HG02588 (cell line): ENCODE measurements at regions not wholly inside any gene's neighbourhood (a gene's known extent, or its start where the extent isn't known, plus 50 kb on each side); places are given as distances from the start of the nearest gene placed in this dataset.

Source experiments
- ATAC-seq: cut with Tn5 transposase; IDR thresholded peaks from one replicate; pipeline ENCODE4 v1.9.1; 2021; ENCODE audit warnings: mild to moderate bottlenecking, moderate library complexity; ENCODE audit not compliant: unreplicated experiment

DNA sequence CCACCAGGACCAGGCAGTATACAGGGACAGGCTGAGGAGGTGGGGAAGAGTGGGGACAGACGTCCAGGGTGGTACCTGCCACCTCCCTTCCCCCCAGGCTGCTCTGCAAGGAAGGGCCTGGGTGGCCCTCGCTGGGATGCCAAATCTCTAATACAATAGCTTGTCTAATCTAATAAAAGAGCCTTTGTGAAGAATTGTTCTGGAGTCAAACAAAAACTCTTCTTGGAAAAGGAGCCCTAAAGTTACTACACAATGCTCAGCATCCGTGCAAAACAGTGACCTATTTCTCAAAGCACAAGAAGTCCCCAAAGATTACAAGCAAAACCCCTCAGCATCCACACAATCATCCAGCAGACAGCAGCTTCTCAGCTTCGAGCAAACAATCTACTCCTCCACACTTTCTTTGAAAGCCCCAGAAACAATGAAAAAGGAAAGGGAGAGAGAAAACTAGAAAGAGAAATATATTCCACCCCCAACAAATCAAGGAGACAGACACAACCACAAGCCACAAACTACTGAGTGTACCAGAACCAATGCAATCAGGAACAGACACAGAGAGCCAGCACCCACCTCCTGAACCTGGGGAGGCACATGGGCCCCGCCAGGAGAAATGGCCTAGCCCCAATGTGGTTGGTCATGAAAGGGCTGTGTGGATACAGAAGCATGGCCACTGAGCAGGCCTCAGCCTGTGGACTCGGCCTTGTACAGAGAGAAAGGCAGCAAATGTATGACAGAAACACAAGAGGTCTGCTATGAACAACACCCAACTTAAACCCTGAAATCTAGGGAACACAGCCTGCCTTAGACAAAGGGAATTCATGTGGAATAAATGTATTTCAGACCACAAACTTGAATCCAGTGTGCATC, 177.1 kb upstream of the CHRNA7 start:
- no peak for ATAC-seq

DNA sequence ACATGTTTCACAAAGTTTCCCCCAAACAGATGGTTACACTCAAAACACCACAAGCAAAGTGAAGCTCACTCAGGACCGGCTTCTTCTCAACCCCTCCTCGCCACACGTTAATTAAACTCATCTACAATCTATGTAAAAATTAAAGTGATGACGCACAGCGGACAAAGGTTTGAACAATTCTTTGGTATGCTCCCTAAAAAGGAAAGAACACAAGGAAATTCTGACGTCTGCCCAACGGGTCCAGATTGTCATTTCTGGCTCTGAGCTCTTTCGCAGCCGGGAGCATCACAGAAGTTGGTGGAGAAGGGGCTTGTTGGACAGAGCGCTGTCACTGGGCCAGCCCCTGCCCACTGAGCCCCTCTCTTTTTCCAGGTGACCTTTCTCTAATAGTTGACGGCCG, 173.7 kb upstream of the CHRNA7 start:
- no peak for ATAC-seq

DNA sequence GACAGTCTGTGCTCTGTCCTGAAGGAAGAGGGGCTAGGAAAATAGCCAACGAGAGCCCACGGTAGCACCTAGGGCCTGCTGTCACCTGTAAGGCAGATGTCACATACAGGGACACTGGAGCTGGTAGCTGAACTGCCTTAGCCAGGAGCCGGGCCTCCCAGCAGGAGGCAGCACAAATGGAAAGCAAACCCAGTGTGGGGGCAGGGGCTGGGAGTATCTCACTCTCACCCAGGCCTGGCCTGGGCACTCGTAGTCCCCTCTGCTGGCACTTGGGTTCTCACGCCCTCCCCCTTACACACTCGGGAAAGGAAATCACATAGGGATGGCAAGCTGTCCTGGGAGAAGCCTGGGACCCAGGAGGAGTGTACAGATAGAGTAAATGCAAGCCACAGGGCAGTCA, 173.1 kb upstream of the CHRNA7 start:
- ATAC-seq = no peak

DNA sequence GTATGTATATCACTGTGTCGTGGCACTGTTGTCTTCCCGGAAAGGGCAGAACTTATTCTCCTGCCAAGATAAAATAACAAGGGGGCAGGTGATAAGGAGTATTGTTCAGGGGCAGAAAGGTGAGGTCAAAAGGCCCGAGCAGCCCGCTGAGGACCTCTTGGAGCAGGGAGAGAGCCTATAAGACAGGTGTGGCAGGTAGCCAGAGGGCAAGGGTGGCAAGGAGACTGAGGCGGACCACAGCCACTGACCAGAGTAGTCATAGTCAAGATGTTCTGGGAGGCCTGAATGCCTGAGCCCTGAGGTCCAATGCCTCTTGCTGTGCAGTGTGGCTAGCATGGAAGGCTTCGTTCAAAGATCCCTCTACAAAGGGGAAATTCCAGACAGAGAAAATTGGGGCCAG, 172.3 kb upstream of the CHRNA7 start:
- no peak for ATAC-seq

DNA sequence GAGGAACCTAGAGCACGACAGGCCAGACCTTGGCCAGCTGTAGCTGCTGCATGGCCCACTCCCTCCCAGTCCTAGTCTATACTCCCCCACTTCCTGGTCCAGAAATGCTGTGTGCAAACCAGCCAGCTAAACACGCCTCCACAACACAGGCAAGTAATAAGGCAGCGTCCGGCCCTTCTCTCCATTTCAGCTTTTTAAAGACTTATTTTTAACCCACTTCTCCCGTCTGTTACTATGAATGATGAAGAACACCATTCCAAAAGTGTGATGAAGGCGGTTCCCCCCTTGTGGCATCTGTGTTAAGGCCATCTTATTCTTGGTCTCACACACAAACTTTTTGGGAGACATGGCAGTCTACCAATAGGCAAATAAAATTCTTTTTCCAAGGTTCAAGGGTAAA, 164.1 kb upstream of the CHRNA7 start:
- no peak for ATAC-seq

DNA sequence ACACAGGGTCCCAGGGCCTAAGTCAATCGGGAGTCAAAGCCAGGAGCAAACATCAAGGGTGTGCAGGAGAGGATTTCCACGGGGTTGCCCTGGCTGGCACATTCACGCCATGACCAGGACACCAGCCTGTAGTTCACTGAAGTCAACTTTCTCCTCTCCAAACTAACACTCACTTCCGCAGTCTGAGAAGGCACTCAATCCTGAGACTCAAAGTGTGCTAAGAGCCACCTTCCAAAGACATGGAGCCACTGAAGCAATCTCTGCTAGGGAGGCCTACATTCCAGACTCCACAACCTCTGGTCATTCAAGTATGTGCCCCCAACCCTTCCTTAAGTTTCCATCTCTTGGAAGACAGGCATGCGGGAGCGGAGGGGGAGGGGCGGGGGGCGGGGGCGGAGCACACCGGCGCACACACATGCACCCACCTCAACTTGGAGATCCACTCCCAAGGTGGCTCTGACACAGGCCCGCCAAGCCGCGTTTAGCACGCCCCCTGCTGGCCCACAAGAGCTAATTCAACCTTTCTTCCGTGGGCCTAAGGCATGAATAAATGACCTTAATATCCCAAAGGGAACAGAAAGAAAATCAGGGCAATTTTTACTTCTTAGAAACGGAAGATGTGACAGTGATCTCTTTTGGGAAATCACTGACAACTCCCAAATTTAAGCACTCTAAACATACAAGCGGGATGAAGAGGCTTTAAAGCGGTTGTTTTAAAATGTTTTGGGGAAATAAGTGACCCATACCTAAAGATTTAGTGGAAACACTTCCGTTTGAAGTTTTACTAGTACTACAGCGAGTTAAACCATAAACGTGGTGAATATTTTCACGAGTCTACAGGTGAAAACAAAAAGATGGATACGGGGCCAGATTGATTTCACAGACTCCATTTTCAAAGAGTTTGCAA, 162.5 kb upstream of the CHRNA7 start:
- no peak for ATAC-seq

DNA sequence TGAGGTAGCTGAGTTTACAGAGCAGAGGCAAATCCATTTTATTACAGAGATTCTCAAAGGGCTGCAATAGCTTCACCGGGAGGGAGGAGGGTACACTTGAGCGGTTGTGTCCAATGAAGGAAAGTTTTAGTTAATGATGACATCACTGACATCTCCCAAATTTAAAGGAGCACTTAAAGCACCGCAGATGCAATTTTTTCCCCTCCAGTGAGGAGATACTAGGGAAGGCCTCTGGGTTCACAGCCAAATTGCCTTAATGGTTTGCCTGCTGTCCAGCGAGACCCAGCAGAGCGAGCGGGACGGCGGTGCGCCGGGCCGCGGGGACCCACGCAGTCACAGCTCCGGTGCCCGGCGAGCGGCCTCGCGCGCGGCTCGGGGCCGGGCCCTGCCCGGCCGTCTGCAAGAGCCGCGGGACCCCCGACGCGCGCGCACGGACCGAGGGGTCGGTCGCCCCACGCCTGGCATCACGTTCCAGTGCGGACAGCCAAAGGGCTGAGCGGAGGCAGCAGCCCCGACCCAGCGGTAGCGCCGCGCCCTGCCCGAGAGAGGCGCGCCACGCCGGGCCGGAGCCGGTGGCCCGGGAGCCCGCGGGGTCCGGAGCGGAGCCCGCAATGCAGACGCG, 160.5 kb upstream of the CHRNA7 start:
- peak; percentile 17 for ATAC-seq

DNA sequence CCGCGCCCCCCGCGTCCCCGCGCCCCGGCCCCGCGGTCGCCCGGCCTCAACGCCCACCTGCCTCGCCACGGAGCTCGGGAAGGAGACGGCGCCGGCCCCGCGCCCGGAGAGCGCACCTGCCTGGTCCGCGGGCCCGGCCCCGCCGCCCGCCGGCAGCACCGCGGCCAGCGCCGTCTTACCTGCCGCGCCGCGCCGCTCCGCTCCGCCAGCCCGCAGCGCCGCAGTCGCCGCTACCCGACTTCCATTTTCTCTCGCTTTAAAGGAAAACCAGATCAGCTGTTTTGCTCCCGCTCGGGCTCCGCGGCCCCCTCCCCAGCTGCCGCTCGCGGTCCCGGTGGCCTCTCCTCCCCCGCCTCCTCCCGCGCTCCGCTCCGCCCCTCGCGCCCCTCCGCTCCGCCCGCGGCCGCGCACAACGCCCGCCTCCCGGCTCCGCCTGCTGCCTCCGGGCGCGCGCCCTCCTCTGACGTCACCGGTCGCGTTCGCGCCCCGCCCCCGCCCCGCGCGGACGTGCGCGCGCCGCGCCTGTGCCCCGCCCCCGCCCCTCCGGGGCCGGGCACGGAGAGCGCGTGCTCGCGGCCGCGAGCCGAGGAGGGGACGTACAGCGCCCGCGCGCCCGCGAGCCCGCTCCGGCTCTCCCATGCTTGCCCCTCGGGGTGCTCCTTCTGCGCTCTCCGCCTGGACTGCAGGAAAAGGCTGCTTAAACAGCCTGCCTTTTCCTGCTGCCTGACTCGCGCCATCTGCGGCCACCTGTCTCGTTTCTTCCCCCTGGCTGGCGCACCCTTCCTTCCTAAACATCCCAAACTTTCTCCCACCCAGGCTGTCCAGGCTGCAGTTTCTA, 159.8 kb upstream of the CHRNA7 start, which contains the start of gene OTUD7A:
TSS of gene OTUD7A (minus strand) at position 346 of the 838 bp plus-strand sequence.
- peak; percentile 88 for ATAC-seq

DNA sequence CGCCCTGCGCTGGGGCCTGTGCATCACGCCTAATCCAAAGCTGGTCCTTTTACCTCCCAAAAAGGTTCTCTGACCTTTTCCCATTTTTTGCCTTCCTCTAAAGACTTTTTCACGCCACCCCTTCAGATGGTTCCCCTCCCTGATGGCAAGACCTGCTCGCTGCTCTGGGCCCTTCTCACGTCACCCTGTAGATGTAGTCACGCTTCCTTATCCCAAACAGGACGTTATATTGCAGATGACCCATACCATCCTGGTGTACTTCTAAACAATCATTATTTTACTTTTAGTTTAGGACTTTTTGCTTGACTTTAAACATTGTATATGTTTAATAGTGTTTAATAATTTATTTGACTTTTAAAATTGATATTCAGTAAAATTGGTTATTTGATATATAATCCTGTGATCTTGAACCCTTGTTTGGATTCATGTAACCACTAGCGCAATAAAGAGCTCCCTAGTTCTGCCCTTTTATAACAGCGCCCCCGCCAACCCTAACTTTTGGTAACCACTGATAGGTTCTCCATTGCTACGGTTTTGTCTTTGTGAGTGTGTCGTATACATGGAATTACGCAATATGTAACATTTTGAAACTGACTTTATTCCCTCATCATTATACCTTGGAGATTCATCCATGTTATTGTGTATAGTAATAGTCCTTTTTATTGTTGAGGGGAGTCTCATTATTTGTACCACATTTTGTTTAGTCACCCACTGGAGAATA, 159.0 kb upstream of the CHRNA7 start:
- peak; percentile 4 for ATAC-seq

DNA sequence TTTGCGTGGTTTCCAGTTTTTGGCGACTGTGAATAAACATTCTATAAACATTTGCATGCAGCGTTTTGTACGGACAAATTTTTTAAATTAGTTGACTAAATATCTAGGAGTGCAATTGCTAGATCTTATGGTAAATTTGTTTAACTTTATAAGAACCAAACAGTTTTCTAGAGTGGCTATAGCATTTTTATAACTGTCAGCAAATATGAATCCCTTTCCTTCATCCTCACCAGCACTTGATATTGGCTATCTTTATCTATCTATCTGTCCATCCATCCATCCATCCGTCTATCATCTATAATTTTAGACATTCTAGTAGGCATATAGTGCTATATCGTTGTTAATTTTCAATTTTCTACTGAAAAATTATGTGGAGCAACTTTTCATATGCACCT, 158.4 kb upstream of the CHRNA7 start:
- ATAC-seq = no peak

DNA sequence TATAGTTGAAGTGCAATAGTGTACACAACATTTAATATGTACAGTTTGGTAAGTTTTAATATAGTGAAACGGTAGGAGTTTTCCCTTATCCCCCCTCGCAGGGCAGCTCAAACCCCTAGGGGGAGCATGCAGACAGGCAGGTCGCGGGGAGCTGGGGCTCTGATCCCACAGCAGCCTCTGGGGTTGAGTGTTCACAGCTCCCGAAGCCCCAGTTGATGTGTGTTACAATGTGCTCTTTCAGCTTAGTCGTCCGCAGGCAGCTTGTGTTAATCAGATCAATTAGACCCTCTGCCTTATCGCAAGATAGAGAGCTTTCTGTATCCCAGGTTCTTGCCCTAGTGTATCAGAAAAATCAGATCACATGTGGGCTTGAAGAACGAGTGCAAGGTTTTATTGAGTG, 143.1 kb upstream of the CHRNA7 start:
- ATAC-seq = no peak

DNA sequence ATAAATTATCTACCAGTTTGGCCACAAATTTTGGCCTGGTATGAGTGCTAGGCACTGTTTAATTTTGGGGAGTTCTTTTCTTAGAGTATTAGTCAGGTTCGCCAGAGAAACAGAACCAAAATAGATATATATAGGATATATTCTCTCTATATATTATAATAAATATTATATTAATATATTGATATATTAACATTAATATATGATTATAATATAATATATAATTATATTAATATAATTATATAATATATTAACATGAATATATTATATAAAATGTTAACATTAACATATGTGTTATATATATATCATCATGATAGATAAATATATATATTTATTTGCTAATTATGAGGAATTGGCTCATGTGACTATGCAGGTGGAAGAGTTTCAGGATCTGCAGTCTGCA, 137.8 kb upstream of the CHRNA7 start:
- no peak for ATAC-seq

DNA sequence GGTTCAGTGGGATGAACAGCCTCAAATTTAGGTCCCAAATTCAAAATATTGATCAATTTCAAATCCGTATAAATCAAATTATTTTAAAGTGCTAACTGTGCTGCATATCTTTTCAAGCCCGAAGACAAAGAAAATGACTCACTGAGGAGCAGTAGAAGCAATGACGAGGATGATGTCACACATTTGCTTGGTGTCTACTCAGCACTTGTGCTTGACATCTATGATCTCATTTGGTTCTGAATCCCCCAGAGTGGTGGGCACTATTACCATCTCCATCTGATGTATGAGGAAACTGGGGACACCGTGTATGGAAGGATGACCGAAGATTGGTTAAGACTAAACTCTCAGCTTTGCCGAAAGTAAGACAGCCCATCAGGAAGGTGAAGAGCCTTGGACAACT, 136.5 kb upstream of the CHRNA7 start:
- no peak for ATAC-seq

DNA sequence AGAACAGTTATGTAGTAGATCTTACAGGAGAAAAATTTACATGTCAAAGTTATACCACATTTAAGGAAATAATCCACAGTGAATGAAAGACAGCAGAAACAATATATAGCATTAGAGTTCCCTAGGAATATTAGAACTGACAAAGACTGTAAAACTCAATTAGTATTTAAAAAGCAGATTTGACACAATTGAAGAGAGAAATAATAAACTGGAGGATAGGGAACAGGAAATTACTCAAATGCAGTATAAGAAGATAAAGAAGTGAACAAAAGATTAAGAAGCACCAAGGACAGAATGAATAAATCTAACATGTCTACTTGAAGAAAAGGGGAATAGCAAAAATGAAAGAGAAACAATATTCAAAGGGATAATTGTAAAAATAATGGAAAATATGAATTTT, 132.6 kb upstream of the CHRNA7 start:
- ATAC-seq = no peak

DNA sequence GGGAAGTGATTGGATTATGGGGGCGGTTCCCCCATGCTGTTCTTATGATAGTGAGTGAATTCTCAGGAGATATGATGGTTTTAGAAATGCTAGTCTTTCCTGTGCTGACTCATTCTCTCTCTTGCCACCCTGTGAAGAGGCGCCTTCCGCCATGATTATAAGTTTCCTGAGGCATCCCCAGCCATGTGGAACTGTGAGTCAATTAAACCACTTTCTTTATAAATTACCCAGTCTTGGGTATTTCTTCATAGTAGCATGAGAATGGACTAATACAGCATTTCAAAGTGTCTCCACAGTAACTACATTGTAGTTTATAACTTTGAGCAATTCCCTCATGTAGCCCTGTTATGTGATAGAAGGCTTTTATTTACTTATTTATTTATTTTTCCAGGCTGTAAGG, 128.8 kb upstream of the CHRNA7 start:
- ATAC-seq = no peak

DNA sequence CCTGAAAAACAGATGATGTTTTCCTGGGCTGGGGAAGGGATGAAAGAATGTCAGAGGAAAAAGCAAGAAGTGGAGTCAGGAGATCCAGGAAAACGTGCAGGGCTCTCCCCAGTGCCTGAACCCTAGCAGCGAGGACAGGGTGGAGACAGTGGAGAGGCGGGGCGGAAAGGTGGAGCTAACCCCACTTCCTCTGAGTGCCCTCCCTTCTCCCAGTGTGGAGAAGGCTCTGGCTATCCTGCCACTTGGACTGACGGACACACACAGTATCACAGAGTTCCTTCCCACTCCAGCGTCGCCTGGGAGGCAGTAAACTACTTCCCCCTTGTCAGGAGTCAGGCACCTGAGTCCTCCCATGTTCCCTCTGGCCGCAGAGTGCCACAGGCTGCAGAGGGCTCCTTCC, 125.3 kb upstream of the CHRNA7 start:
- ATAC-seq = no peak

DNA sequence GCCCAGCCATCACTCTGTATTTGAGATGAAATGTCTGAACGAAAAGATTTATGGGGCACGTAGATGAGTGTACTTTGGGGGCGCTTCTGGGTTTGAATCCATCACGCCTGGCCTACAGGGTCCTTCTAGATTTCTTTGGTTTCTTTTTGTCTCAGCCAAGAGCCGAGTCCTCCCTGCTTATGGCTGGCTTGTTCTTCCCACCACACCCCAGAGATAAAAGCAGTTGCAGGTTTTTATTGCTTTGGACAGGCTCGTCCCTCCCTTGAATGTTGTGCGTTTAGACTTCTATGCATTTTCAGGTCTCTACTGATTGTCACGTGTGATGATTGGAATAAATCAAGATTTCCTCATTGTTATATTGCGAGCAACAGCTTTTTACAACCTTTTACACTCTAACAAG, 104.8 kb upstream of the CHRNA7 start:
- ATAC-seq = no peak

DNA sequence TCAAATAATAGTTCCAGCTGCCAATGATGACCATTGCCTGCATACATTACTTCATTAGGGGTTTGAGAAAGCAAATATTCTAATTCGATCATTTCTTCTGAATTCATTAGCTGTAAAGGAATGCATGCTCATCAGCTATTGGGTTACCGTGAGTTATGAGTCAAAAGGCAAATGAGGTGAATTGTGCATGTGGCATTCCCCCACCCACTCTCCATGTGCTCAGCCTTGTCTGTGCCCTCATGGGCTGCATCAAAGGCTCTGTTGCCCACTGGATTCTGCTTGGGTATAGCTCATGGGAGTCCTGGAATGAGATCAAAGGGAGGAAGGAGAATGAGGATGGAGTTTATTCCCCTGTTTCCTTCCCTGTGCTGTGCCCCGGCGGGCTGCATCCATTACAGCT, 99.3 kb upstream of the CHRNA7 start:
- ATAC-seq = no peak

DNA sequence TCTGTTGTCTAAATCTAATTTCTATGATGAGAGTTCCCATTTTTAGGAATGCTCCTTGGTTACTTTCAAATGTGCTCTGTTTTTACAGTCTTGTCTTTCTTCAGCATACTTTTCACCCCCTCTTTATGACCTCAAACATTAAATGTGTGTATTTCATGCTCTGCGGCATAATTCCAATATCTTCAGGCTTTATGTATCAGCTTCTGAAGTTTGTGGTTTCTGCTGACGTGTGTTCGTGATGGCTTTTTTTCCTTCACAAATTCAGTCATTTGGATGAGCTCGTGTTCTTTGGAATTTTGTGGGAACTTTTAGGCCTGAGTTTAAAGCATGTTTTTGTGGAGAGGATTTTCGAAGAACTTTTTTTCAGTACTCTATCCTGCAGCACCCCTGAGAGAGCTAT, 97.7 kb upstream of the CHRNA7 start:
- ATAC-seq = no peak

DNA sequence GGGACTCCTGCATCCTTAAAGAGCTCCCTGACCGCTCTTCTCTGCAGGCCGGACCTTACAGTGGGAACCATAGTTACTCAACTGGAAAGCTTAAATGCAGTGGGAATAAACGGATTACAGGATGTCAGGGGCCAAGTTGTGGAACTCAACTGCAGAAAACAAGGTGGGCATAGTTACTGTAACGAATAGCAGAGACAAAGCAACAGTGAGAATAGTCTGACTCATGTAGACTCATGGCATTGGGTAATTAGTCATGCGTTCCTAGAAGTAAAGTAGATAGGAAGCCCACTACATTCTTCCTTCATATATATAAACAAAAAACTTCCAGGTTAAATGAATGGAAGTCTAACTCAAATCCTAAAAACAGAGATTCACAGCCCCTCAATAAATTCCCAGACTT, 95.5 kb upstream of the CHRNA7 start:
- ATAC-seq = no peak
